ENCODE measurements at regions not wholly inside any gene's neighbourhood (a gene's known extent, or its start where the extent isn't known, plus 50 kb on each side); places are given as distances from the start of the nearest gene placed in this dataset.

DNA sequence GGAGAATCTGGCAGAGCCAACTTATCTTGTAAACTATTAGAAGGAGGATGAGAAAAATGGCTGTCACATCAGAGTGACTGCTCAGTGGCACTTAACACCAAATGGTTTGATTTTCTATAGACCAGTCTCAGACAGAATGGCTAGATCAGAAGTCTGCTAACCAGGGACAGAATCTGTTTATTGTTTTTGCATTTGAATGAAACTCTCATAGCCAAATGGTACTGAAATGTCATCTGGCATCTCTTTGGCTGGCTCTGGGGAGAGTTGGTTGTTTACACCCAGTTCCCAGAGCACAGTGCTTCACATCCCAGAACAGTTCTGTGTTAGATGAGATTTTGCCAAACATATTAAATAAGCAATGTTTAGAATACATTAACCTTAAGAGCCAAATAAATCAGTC is 106.6 kb upstream of the HMHB1 start:
- Histone ChIP-seq H3K27me3 (ENCODE audit: insufficient read depth, low read length) (no peaks in the 10 kb centered on the region), H3K79me2 (ENCODE audit: insufficient read depth, low read length) (no peaks in the 10 kb centered on the region), H3K9me3 (ENCODE audit: control insufficient read depth, low read depth, low read length) (no peaks in the 10 kb centered on the region), H4K5ac (ENCODE audit: insufficient read length, low read depth, low read length) (no peak overlapping the region), H3K27ac (ENCODE audit: insufficient read length, low read depth, low read length) (no peak overlapping the region), H4K20me1 (ENCODE audit: control insufficient read depth, insufficient read depth, insufficient read length) (no peaks in the 10 kb centered on the region), H3K4me1 (ENCODE audit: insufficient read depth, low read length) (no peaks in the 10 kb centered on the region), H3K4me2 (ENCODE audit: insufficient read depth, insufficient read length, low read length) (no peak overlapping the region), H3K79me1 (ENCODE audit: insufficient read depth, low read depth, low read length, poor library complexity, severe bottlenecking) (no peaks in the 10 kb centered on the region), H3K18ac (ENCODE audit: insufficient read length, low read depth, low read length) (no peak overlapping the region), H2AK5ac (ENCODE audit: insufficient read length, low read length) (no peak overlapping the region), H2BK12ac (ENCODE audit: insufficient read length, low read depth, low read length) (no peak overlapping the region), H2AFZ (ENCODE audit: low read length) (no peak overlapping the region), H2BK15ac (ENCODE audit: low read depth, low read length) (no peak overlapping the region), H2BK5ac (ENCODE audit: insufficient read length, low read length) (no peak overlapping the region), H4K91ac (ENCODE audit: insufficient read length, low read depth, low read length) (no peak overlapping the region), H4K8ac (replicated peaks; ENCODE audit: insufficient read length, low read depth, low read length) (no peak overlapping the region), H3T11ph (ENCODE audit: low read length) (no peak overlapping the region), H3K23ac (ENCODE audit: insufficient read length, low read depth, low read length) (no peak overlapping the region), H3K9ac (ENCODE audit: extremely low read depth, insufficient read length, low read length) (no peak overlapping the region), H2BK120ac (ENCODE audit: low read depth, low read length, poor library complexity, severe bottlenecking) (no peak overlapping the region), H3K56ac (ENCODE audit: insufficient read length, low read depth, low read length) (no peak overlapping the region), H3K14ac (ENCODE audit: insufficient read depth, low read length) (no peak overlapping the region), H2BK20ac (ENCODE audit: low read depth, low read length, poor library complexity, severe bottlenecking) (no peak overlapping the region), H3K23me2 (ENCODE audit: insufficient read length, low read depth, low read length, poor library complexity, severe bottlenecking) (no peaks in the 10 kb centered on the region), H3K4ac (ENCODE audit: low read depth, low read length) (no peak overlapping the region)
- peaks cover 0 to 3% of the 10 kb centered on the region in 2 experiments; a peak in 1 of 4 replicates for H3K4me1 Mint-ChIP-seq
- no peaks in the 10 kb centered on the region for H3K27me3 Mint-ChIP-seq (ENCODE audit: low read depth)
- H3K27ac Mint-ChIP-seq = no peak overlapping the region
- no peak for TF ChIP-seq CTCF (conservative IDR thresholded peaks at IDR 0.05)
- H3K9me3 Mint-ChIP-seq = no peaks in the 10 kb centered on the region
- H3K4me3 Mint-ChIP-seq = no peak overlapping the region
- H3K36me3 Mint-ChIP-seq (ENCODE audit: insufficient read depth in 1 of 3, low read depth in 3 of 3) = no peaks in the 10 kb centered on the region
- DNase-seq = no peak

Data from H9 (cell line).